Fibroblast of upper back skin (primary cell): ENCODE measurements at regions not wholly inside any gene's neighbourhood (a gene's known extent, or its start where the extent isn't known, plus 50 kb on each side); places are given as distances from the start of the nearest gene placed in this dataset.
"Not testable (repeated sequence)": the region's sequence is repeated elsewhere in the genome, so short reads cannot be mapped to it uniquely, and the experiment has no call there.

ENCODE experiments used
- DNase-seq: peaks from one replicate; pipeline ENCODE4 v3.0.0-alpha.2; 2013

- no peak for DNase-seq
Measured at GRCh38 chr12:124705545-124706138, 138.2 kb upstream of the NCOR2 start.

DNA sequence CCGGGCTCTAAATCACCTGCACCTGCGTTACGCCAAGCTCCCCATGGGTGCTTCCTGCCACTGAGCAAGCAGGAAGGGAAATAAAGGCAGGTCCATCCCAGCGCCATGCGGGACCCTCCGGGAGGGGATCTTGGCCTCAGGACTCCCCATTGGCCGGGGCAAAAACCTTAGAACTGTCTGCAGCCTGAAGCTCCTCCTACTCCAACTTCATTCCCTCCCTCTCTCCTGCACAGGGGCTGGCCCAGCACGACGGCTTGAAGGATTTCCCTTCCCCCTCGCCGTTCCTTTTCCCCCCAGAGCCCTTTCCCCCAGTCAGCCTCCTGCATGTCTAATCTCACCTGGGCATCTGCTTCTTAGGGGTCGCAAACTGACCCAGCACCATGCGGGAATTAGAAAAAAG, 137.2 kb upstream of the NCOR2 start:
- no peak for DNase-seq

DNA sequence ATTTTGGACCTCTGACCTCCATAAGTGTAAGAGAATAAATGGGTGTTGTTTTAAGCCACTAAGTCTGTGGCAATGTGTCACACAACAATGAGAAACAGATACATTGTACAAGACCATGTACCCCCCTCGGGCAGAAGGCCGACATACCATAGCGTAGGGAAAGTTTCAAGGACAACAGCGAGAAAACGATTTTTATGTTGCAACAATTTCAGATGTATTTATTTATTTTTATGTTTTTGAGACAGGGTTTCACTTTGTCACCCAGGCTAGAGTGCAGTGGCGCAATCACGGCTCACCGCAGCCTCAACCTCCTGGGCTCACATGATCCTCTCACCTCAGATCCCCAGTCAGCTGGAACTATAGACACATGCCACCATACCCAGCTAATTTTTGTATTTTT, 136.4 kb upstream of the NCOR2 start:
- DNase-seq, result no peak

- DNase-seq, result no peak
Measured at GRCh38 chr12:124702736-124703135, 135.3 kb upstream of the NCOR2 start.

DNA sequence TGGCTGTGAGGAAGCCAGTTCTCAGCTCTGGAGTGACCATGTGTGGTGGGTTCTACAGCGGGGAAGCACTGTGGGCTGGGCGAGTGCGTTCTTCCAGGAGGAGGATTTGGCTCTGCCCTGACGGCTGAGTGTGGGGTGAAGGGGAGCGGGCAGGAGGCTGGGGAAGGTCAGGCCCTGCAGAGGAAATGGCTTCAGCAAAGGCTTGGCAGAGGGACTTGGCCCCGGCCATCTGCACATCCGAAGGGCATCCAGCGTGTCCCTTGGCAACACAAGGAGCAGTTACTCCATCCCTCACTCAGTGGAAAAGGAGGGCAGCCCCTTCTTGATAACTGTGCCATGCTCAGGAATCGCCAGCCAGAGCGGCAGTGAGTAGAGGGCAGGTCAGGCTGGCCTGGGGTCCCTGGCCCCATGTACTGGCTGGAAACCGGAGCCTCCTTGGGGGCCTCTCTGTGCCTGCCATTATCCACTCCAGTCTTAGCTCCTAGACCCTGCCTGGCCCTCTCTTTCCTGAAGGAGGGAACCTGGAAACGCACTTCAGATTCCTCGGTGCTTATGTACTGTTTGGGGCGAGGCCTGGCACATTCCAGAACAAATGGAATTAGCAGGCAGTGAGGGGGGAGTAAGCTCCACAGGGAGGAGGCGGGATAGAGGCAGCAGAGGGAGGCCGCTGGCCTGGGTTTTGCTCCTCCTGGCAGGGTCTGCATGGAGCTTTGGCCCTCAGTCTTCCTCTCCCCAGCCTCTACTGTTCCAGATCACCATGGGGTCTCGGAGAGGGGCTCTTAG, 133.6 kb upstream of the NCOR2 start:
- peak; percentile 78 for DNase-seq

DNA sequence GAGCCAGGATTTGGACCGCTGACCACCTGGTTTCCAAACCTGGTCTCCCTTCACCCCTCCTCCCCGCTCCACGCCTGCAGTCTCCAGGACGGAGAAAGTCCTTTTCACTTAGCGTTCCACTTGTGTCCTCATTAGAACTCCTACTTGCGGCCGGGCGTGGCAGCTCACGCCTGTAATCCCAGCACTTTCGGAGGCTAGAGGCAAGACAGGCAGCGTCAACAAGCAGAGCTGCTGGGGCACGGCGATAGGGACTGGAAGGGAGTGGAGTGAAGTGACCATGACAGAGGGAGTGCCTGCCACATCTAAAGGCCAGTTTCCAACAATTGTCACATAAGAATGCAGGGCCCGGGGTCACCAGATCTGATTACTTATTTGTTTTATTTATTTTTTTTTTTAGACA, 132.5 kb upstream of the NCOR2 start:
- DNase-seq, result no peak

- no peak for DNase-seq
Measured at GRCh38 chr12:124698998-124699305, 131.5 kb upstream of the NCOR2 start.

DNA sequence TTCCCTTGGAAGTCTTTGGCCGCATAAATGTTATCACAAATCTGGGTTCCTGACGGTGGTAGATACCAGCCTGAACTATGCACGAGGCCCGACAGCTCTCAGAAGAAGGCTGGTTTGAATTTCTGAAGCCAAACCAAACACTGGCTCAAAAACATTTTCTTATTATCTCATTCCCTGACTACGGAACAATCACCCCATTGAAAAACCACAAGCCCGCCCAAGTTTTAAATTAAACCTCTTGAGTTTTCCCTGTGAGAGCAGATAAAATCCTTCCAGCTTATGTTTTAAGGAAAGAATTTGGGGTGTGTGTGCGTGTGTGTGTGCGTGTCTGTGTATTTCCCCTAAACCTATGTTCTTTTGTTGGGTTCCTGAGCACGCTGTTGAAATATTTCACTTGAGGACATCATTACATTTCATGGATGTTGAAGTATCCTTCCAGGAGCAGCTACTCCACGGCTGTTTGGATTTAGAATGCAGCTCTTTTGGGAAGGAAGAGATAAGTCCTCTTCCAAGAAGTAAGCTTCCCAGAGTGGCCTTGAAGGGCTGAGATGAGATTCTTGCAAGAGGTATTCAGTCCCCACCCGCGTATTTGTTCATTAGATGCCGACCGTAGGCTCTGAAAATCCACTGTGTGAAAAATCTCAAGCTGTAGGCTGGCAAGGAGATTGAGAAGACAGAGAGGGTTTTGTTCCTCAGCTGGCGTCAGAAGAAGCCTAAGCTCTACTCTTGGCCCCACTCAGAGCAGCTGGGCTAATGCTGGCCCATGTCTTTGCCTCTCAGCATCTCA, 131.0 kb upstream of the NCOR2 start:
- DNase-seq, result peak; percentile 76

DNA sequence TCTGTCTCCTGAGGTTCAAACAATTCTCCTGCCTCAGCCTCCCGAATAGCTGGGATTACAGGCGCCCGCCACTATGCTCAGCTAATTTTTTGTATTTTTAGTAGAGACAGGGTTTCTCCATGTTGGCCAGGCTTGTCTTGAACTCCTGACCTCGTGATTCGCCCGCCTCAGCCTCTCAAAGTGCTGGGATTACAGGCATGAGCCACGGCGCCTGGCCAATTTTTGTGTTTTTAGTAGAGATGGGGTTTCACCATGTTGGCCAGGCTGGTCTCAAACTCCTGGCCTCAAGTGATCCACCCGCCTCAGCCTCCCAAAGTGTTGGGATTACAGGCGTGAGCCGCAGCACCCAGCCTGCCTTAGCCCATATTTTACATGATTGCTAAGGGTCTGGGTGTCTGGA, 130.3 kb upstream of the NCOR2 start:
- DNase-seq, result not testable (repeated sequence)

DNA sequence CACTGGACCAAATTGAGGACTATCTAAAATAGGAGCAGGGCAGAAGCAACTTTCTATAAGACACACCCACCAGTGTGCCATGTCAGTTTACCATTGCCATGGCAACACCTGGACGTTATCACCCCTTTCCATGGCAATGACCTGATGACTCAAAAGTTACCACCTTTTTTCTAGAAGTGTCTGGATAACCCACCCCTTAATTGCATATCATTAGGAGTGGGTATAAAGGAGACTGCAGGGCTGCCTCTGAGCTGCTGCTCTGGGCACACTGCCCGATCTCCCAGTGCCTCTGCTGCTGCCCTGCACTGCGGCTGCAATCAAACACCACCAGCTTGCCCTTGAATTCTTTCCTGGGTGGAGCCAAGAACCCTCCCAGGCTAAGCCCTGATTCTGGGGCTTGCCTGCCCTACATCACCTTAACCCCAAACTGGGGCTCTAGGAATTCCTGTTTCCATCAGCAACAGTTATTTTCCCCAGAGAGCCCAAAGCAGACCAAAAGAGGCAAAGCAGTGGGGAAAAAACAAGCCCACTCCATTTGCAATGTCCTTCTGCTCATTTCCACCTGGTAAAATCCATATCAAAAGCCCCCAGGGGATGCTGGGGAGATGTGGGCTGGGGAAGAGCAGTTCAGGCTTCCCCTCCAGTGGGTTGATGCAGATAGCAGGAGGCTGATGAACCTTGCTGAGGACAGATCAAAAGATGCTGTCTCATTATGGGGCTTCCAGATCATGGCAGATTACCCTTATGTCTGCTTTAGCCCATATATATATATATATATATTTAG, 129.5 kb upstream of the NCOR2 start:
- DNase-seq, result no peak

DNA sequence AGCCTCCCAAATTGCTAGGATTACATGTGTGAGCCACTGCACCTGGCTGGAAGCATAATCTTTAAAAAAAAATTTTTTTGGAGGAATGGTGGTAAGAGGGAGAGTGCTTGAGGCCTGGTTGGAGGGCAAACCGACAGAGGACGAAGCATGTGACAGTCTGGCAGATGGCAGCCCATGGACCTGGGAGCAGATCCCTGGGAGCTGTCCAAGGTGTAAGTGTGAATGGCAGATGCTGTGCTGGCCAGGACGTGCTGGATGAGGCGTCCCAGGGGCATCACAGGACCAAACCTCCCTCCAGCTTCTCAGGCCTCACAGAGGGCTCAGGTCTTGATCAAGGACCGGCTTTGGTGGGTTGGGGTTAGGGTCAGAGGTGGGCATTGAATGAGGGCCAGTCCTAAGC, 128.4 kb upstream of the NCOR2 start:
- no peak for DNase-seq

DNA sequence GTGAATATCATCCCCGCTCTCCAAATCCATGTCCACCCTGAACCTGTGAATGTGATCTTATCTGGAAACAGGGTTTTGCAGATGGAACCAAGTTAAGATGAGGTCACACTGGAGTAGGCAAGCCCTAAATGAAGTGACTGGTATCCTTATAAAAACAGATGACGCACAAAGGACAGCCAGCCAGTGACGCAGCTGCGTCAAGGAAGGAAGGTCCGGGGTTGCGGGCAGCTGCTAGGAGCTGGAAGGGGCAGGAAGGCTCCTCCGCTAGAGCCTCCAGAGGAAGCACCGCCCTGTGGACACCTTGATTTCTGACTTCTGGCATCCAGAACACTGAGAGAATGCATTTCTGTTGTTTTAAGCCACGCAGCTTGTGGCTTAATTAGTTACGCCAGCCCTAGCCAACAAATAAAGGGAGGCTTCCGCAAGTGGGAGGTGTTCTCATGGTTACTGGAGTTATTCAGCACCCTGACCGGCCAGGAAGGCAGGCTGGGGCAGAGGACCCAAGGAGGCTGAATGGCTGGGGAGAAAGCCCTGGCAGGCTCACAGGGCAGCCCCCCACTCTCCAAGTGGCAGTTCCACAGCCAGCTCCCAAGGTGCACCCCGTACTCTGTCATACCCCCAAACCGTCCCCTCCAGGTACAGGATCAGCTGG, 127.6 kb upstream of the NCOR2 start:
- DNase-seq, result peak; percentile 59

GRCh38 chr12:124694250-124694649, 126.8 kb upstream of the NCOR2 start:
- DNase-seq, result no peak

DNA sequence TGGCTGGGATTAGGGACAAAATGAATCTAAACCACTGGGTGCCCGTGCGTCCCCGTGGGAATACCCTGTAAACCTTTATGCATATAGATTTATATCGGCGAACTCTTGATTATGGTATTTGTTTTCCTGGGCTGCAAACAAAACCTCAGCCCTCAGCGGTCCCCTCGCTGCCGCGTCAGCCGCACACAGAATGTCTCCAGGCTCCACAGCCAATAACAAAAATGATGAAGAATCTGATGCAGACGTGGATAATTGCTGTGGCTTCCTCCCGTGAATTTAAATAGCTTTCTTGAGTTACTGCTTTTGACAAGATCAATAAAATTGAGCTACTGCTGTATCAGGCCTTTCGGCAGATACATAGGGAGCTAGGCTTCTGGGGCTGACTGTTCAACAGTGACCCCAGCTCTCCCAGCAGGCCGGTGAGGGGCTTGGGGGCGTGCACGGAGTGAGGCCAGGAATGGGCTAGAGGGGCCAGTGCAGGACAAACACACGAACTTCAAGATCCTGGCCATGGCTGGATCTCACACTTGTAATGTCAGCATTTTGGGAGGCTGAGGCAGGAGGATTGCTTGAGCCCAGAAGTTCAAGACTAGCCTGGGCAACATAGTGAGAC, 125.8 kb upstream of the NCOR2 start:
- no peak for DNase-seq

GRCh38 chr12:124692443-124692842, 125.0 kb upstream of the NCOR2 start:
- DNase-seq, result no peak

GRCh38 chr12:124691429-124691828, 124.0 kb upstream of the NCOR2 start:
- DNase-seq, result no peak

DNA sequence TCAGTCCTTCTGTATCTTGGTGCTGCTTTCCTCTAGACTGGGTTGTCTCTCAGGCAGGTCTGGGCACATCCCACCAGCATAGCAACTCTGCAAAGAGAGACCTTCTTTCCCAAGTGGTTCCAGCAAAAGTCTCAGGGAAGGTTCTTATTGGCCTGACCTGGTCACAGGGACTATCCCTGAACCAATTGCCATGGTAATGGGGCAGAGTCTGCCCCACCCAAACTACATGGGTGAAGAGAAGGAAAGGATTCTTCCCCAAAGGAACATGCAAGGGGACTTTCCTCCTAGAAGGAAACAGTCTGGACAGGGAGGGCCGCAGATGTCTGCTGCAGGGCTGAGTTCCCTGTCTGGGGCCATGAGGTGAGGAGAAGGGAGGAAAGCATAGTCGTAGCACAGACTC, 122.2 kb upstream of the NCOR2 start:
- DNase-seq, result no peak

DNA sequence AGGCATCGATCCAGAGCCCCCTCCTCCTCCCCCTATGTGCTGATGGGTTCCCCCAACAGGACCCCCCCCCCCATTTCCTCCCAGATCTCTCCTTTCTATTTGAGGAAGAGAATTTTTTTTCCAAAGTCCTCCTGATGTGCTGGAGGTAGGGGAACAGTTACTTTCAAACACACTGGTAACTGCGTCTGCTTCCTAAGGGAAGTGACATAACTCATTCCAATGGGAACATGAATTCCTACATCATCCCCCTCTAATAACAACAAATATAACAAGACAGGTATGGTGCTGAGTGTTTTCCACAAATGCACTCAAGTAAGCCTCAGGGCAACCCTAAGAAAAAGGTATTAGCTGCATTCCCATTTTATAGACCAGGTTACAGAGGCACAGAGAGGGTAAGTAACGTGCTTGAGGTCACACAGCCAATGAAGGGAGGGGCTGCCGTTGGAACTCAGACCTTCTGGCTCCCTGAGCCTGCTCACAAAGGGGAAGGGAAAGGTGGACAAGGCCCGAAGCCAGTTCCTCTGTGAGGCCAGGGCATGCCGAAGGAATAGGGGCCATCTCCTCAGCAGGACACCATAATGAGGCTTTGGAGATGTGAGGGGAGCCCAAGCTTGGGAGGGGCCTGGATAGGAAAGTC, 121.1 kb upstream of the NCOR2 start:
- DNase-seq, result no peak

- DNase-seq, result peak; percentile 62
Measured at GRCh38 chr12:124687917-124688316, 120.5 kb upstream of the NCOR2 start.

DNA sequence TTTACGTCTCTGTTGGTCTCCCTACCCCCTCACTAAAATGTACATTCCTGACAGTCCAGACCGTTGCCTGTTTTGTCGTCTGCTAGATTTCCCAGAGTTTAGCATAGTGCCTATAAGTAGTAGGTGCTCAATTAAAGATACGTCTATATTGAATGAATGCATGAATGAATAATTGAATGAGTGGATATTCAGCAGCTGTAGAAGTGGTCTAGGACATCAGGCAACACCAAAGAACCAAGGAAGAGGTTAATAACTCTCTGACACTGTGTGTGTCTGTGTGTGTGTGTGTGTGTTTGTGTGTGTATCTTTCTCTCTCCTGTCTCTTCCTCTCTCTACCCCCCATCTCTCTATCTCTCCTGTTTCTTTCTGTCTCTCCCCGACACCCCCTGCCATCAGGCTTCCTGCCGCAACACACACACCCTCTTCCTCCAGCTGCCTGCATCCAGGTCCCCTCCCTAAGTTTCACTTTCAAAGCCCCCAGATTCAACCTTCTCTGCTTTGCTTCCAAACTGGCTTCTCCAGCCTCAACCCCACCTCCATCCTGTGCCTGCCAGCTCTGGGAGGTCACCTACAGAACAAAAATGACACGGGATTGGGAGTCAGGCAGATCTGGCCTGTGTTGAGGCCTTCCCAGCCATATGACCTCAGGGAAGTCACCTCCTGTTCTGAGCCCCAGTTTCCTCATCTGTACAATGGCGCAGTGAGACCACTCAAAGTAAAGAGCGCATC, 119.9 kb upstream of the NCOR2 start:
- no peak for DNase-seq
